GM23338 (cell line): ENCODE measurements at regions not wholly inside any gene's neighbourhood (a gene's known extent, or its start where the extent isn't known, plus 50 kb on each side); places are given as distances from the start of the nearest gene placed in this dataset.
A peak's percentile ranks its signal among the peaks of the same experiment; 100 is the strongest.

Experiments used
- ATAC-seq: fragments of 200-7000 bp; cut with Tn5 transposase; 3 replicates; pipeline ENCODE4 v1.9.1; 2020
- DNase-seq: peaks from one replicate; pipeline ENCODE4 v3.0.0-alpha.2; 2015; ENCODE audit warnings: low spot score
- H2AFZ ChIP-seq: fragments of 200-600 bp; sonication (generic); 2 replicates; pipeline ENCODE4 v1.8.0; 2016; ENCODE audit warnings: antibody characterized with exemption, mild to moderate bottlenecking, moderate library complexity
- H3F3A ChIP-seq: fragments of 200-600 bp; sonication (generic); replicated peaks from 2 replicates; pipeline ENCODE4 v1.8.0; 2017; ENCODE audit warnings: antibody characterized with exemption, mixed run types, low read depth
- H3K27ac ChIP-seq: fragments of 200-600 bp; sonication (generic); 2 replicates; pipeline ENCODE4 v1.6.1; 2016; ENCODE audit warnings: low read depth
- H3K27me3 ChIP-seq: fragments of 200-600 bp; sonication (generic); 2 replicates; pipeline ENCODE4 v1.8.0; 2016; ENCODE audit warnings: mild to moderate bottlenecking, mixed run types, moderate library complexity; ENCODE audit not compliant: insufficient read depth
- H3K36me3 ChIP-seq: fragments of 200-600 bp; sonication (generic); 2 replicates; pipeline ENCODE4 v1.8.0; 2016; ENCODE audit warnings: mild to moderate bottlenecking; ENCODE audit not compliant: insufficient read depth
- H3K4me1 ChIP-seq: fragments of 200-600 bp; sonication (generic); 2 replicates; pipeline ENCODE4 v1.8.0; 2016; ENCODE audit warnings: mild to moderate bottlenecking, moderate library complexity; ENCODE audit not compliant: insufficient read depth
- H3K4me2 ChIP-seq: fragments of 200-600 bp; sonication (generic); 2 replicates; pipeline ENCODE4 v1.7.1; 2017; ENCODE audit warnings: mixed run types
- H3K4me3 ChIP-seq: fragments of 200-600 bp; sonication (generic); 2 replicates; pipeline ENCODE4 v1.6.1; 2016; ENCODE audit warnings: mixed run types
- H3K79me2 ChIP-seq: fragments of 200-600 bp; sonication (generic); replicated peaks from 2 replicates; pipeline ENCODE4 v1.8.0; 2017; ENCODE audit warnings: mild to moderate bottlenecking; ENCODE audit not compliant: insufficient read depth
- H3K9me2 ChIP-seq: fragments of 200-600 bp; sonication (generic); 2 replicates; pipeline ENCODE4 v1.8.0; 2017; ENCODE audit not compliant: insufficient read depth
- H4K20me1 ChIP-seq: fragments of 200-600 bp; sonication (generic); replicated peaks from 2 replicates; pipeline ENCODE4 v1.8.0; 2017; ENCODE audit warnings: mild to moderate bottlenecking; ENCODE audit not compliant: insufficient read depth
- H3K27ac Mint-ChIP-seq: 2 replicates; pipeline ENCODE4 v1.8.0; 2020; ENCODE audit warnings: inconsistent platforms, mild to moderate bottlenecking, moderate library complexity, mixed read lengths
- H3K27me3 Mint-ChIP-seq: 3 replicates; pipeline ENCODE4 v1.8.0; 2022; ENCODE audit warnings: low read depth, mild to moderate bottlenecking, moderate library complexity, mixed read lengths, inconsistent platforms; ENCODE audit not compliant: insufficient read depth, poor library complexity
- H3K36me3 Mint-ChIP-seq: 3 replicates; pipeline ENCODE4 v1.8.0; 2021; ENCODE audit warnings: low read depth, mild to moderate bottlenecking, inconsistent platforms, moderate library complexity, mixed read lengths
- H3K4me1 Mint-ChIP-seq: 3 replicates; pipeline ENCODE4 v1.8.0; 2020; ENCODE audit warnings: mild to moderate bottlenecking, inconsistent platforms, mixed read lengths
- H3K4me3 Mint-ChIP-seq: 3 replicates; pipeline ENCODE4 v1.8.0; 2021; ENCODE audit warnings: moderate library complexity, mild to moderate bottlenecking, inconsistent platforms, mixed read lengths
- H3K9me3 Mint-ChIP-seq: 3 replicates; pipeline ENCODE4 v1.8.0; 2020; ENCODE audit warnings: moderate library complexity, mild to moderate bottlenecking, inconsistent platforms, mixed read lengths
- CREB1 ChIP-seq: fragments of 250-450 bp; sonication (Bioruptor Pico); IDR thresholded peaks from 2 replicates; pipeline ENCODE4 v1.5.0; 2020; ENCODE audit warnings: low read depth, mild to moderate bottlenecking, moderate library complexity
- ETS1 ChIP-seq: IDR thresholded peaks from 2 replicates; pipeline ENCODE4 v1.6.1; 2016; ENCODE audit warnings: antibody characterized with exemption
- EZH2 ChIP-seq: fragments of 200-600 bp; sonication (generic); IDR thresholded peaks from one replicate; pipeline ENCODE4 v1.8.0; 2017; ENCODE audit warnings: antibody characterized with exemption, mild to moderate bottlenecking, low read depth; ENCODE audit not compliant: unreplicated experiment
- STAT1 ChIP-seq: IDR thresholded peaks from one replicate; pipeline ENCODE4 v1.6.1; 2016; ENCODE audit warnings: antibody characterized with exemption; ENCODE audit not compliant: unreplicated experiment
- ZNF114 ChIP-seq: fragments of 250-450 bp; sonication (Bioruptor Pico); IDR thresholded peaks from 2 replicates; pipeline ENCODE4 v1.5.0; 2020; ENCODE audit warnings: mild to moderate bottlenecking, moderate library complexity
- ZNF331 ChIP-seq: fragments of 250-450 bp; sonication (Bioruptor Pico); IDR thresholded peaks from 2 replicates; pipeline ENCODE4 v1.5.0; 2020; ENCODE audit warnings: low read depth, mild to moderate bottlenecking, moderate library complexity
- TF ChIP-seq, protein P1 (sequence below), 2 experiments: fragments of 200-600 bp in 1 of 2; sonication (generic) in 1 of 2; conservative IDR thresholded peaks; 2 replicates each; pipeline versions ENCODE4 v1.5.1 to v1.6.1; 2016 to 2017; ENCODE audit warnings: antibody characterized with exemption in 2 of 2, low read depth in 2 of 2, mild to moderate bottlenecking in 2 of 2, moderate library complexity in 1 of 2
- TF ChIP-seq, protein P2 (sequence below): IDR thresholded peaks from one replicate; pipeline ENCODE4 v1.6.1; 2018; ENCODE audit warnings: antibody characterized with exemption; ENCODE audit not compliant: unreplicated experiment

- TF ChIP-seq, protein P1, sequence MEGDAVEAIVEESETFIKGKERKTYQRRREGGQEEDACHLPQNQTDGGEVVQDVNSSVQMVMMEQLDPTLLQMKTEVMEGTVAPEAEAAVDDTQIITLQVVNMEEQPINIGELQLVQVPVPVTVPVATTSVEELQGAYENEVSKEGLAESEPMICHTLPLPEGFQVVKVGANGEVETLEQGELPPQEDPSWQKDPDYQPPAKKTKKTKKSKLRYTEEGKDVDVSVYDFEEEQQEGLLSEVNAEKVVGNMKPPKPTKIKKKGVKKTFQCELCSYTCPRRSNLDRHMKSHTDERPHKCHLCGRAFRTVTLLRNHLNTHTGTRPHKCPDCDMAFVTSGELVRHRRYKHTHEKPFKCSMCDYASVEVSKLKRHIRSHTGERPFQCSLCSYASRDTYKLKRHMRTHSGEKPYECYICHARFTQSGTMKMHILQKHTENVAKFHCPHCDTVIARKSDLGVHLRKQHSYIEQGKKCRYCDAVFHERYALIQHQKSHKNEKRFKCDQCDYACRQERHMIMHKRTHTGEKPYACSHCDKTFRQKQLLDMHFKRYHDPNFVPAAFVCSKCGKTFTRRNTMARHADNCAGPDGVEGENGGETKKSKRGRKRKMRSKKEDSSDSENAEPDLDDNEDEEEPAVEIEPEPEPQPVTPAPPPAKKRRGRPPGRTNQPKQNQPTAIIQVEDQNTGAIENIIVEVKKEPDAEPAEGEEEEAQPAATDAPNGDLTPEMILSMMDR (conservative IDR thresholded peaks at IDR 0.05; ENCODE audit: low read depth in 2 of 2), result no peak
- TF ChIP-seq, protein P2, sequence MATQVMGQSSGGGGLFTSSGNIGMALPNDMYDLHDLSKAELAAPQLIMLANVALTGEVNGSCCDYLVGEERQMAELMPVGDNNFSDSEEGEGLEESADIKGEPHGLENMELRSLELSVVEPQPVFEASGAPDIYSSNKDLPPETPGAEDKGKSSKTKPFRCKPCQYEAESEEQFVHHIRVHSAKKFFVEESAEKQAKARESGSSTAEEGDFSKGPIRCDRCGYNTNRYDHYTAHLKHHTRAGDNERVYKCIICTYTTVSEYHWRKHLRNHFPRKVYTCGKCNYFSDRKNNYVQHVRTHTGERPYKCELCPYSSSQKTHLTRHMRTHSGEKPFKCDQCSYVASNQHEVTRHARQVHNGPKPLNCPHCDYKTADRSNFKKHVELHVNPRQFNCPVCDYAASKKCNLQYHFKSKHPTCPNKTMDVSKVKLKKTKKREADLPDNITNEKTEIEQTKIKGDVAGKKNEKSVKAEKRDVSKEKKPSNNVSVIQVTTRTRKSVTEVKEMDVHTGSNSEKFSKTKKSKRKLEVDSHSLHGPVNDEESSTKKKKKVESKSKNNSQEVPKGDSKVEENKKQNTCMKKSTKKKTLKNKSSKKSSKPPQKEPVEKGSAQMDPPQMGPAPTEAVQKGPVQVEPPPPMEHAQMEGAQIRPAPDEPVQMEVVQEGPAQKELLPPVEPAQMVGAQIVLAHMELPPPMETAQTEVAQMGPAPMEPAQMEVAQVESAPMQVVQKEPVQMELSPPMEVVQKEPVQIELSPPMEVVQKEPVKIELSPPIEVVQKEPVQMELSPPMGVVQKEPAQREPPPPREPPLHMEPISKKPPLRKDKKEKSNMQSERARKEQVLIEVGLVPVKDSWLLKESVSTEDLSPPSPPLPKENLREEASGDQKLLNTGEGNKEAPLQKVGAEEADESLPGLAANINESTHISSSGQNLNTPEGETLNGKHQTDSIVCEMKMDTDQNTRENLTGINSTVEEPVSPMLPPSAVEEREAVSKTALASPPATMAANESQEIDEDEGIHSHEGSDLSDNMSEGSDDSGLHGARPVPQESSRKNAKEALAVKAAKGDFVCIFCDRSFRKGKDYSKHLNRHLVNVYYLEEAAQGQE, result no peak
- TF ChIP-seq ETS1, result no peak
- TF ChIP-seq STAT1, result no peak
- TF ChIP-seq ZNF331 (CRISPR knock-in tag), result no peak
- no peak for TF ChIP-seq ZNF114 (CRISPR knock-in tag)
- TF ChIP-seq EZH2, result no peak
Measured at GRCh38 chr2:129192841-129193253, 786.6 kb upstream of the RAB6C start (continued).

- Histone ChIP-seq H3K4me3 (no peak overlapping the region), H3K79me2 (no peaks in the 10 kb centered on the region), H3K4me1 (peaks cover 5% of the 10 kb centered on the region; the same call in 1 of the 2 replicates), H4K20me1 (no peaks in the 10 kb centered on the region), H3K27me3 (no peaks in the 10 kb centered on the region), H2AFZ (peak overlapping the region; percentile 43), H3K27ac (no peak overlapping the region), H3F3A (no peaks in the 10 kb centered on the region), H3K9me2 (peaks cover 11% of the 10 kb centered on the region; the same call in 1 of the 2 replicates), H3K4me2 (no peak overlapping the region), H3K36me3 (no peaks in the 10 kb centered on the region)
- Mint-ChIP-seq H3K4me1 (peaks cover 38% of the 10 kb centered on the region), H3K27me3 (peaks cover 11% of the 10 kb centered on the region), H3K27ac (peak overlapping the region; percentile 16; the same call in 1 of the 2 replicates), H3K9me3 (no peaks in the 10 kb centered on the region; the same call in 2 of the 3 replicates), H3K36me3 (no peaks in the 10 kb centered on the region; the same call in 2 of the 3 replicates), H3K4me3 (no peak overlapping the region)
- ATAC-seq (peak; percentile 18; the same call in 2 of the 3 replicates), DNase-seq (peak; percentile 43)
- TF ChIP-seq ZNF331 (CRISPR knock-in tag), result no peak
- TF ChIP-seq, protein P2, result no peak
- TF ChIP-seq, protein P1 (conservative IDR thresholded peaks at IDR 0.05; ENCODE audit: low read depth in 2 of 2), result peak; percentile 37 to 75; a peak in 3 of 4 replicates
- TF ChIP-seq CREB1 (CRISPR knock-in tag), result no peak
Measured at GRCh38 chr2:129193961-129194360, 785.5 kb upstream of the RAB6C start.
